GM18870 (cell line): ENCODE measurements at regions not wholly inside any gene's neighbourhood (a gene's known extent, or its start where the extent isn't known, plus 50 kb on each side); places are given as distances from the start of the nearest gene placed in this dataset.
A peak's percentile ranks its signal among the peaks of the same experiment; 100 is the strongest.

Source experiments
- ATAC-seq: cut with Tn5 transposase; IDR thresholded peaks from one replicate; pipeline ENCODE4 v1.9.1; 2021; ENCODE audit warnings: moderate library complexity; ENCODE audit not compliant: unreplicated experiment

GRCh38 chr9:119556129-119556875 lies 187.1 kb upstream of the BRINP1 start:
- peak; percentile 68 for ATAC-seq

GRCh38 chr9:119544492-119544891 lies 175.3 kb upstream of the BRINP1 start:
- no peak for ATAC-seq

GRCh38 chr9:119537138-119537537 lies 167.9 kb upstream of the BRINP1 start:
- ATAC-seq: no peak

DNA sequence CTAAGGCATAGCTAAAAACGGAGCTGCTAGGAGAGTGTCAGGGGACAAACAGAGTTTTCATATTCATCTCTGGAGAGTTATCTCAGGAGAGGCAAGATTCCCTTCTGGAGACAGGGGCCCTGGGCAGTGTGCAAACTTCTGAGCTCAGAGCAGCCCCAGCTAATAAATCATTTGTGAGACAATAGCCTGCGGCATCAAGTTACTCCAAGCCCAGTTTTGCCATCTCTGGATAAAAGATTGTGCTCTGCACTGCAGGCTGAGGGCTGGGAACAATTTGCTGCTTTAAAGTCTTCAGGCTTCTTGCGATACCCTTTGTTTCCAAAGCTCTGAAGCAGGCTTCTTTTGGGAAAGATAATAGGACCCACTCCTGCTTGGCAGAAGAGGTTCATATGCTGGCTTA lies 164.3 kb upstream of the BRINP1 start:
- no peak for ATAC-seq

DNA sequence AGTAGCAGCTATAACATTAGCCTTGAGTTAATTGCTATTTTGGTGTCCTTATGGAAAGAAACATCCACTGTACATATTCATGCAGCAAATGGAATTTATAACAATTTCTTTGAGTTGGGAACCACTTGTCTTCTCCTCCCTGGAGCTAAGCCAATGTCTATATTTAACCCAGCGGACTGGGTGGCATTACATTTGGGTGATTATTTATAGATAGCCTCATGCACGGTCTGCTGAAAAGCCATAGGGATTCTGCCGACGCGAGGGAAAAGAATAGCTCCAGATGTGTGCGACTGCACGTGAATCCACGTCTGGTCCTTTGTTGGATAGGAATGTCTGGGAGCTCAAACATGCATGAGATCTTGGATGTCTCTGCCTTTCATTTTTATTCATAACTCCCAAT lies 157.5 kb upstream of the BRINP1 start:
- no peak for ATAC-seq

DNA sequence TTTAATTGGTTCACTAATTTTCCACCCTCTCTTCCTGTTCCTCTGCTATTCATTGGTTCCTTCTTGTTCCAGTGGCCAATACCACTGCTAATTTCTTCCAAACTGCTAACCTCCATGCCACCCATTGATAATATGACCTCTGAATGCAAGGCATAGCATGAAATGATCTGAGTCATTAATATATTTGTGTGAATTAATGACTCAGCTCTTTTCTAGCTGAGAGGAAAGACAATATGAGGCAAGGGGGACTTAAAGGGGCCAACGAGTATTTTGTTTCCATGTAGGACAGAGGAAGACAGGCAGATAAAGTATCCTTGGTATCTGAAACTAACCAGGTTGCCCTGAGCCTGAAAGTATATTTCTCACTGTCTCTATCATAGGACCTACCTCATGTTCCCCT lies 154.3 kb upstream of the BRINP1 start:
- no peak for ATAC-seq

DNA sequence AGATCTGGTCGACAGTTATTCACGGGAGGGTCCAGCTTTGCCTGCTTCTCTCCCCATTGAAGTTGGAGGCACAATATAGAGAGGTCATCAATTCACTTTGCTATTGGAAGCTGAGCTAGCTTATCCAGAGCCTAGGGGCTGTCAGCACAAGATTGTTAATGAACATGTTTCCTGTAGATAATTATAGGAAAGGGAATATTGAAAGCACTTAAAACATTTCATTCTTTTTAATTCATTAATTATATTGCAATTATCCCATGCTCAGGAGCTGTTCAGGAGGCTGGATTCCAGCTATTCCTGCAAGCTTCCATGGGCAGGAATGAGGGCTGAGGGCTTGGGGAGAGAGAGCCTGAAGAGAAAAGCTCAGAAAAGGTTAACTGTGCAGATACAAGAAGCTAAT lies 153.1 kb upstream of the BRINP1 start:
- no peak for ATAC-seq

GRCh38 chr9:119509291-119509905 lies 140.2 kb upstream of the BRINP1 start:
- ATAC-seq: no peak

DNA sequence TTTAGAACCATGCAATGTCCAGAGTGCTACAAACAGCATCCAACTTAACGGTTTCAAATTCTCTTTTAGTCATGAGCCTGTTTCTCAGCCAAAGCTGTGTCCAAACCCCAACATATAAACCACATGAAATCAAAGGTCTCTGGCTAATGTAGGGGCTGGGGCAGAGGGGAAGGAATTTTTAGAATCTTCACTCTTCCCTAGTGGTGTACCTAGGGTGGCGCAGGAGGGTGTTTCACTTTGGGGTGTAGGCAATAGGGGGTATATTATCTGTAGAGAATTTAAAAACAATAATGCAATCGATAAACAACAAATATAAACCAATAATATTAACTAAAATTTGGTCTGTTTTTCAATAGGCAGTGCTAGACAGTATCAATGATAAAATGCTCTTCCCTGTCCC lies 132.1 kb upstream of the BRINP1 start:
- no peak for ATAC-seq

GRCh38 chr9:119500072-119500771 lies 131.0 kb upstream of the BRINP1 start:
- ATAC-seq: no peak

DNA sequence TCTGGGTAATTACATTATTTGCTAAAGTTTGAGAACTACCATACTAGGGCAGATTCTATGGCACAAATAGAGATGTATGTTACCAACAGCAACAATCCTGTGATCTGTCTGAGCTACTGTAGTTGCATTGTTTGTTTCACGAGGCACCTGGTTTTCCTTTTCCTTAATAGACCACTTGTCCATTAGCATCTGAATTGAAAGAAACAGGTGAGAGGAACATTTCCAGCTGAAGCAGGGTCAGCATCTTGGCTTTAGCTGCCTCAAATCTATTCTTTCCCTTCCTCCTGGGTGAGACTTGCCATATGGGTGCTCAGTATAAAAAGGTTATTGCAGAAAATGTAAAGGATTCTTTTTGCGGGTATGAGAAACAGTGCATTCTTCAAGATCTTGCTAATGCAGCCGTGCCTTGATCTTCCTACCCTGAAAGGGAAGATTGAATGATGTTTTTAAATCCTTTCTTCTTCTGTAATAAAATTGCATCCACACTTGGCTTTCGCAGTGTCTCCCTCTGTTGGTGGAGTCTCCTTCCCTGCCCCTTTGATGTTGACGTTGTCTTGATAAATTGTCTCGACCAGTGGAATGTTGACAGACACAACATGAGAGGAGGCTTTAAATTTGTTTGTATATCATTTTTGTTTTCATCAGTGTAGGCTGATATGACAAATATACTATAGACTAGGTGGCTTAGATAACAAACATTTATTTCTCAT lies 118.0 kb upstream of the BRINP1 start:
- no peak for ATAC-seq

DNA sequence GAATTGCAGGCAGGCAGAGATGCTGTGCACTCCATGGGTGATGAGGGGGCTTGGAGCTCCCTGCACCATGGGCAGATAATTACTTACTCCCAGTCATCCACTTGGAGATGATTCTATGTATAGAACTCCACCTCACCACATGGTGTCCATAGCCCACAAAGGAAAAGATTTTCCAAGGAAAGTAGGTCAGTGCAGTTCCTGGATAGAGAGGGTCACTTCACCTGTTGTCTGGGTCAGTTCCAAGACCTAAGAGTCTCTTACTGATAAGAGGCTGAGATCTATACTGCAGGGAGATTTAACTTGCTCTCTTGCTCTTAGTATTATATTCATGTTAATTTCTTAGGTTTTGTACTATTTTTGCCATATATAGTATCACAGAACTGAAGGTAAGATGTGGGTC lies 113.9 kb upstream of the BRINP1 start:
- ATAC-seq: no peak

DNA sequence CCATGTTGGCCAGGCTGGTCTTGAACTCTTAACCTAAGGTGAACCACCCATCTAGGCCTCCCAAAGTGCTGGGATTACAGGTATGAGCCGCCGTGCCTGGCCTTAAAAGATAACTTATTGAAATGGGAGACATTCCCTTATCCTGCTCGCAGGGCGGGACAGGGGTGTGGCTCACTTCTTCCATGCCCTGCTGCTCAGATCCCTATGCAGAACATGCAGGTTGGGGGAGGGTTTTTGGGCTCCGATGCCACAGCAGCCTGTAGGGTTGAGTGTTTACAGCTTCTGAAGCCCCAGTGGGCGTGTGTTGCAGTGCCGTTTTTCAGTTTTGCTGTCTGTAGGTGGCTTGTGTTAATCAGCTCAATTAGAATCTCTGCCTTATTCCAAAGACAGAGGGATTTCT lies 108.0 kb upstream of the BRINP1 start:
- no peak for ATAC-seq

DNA sequence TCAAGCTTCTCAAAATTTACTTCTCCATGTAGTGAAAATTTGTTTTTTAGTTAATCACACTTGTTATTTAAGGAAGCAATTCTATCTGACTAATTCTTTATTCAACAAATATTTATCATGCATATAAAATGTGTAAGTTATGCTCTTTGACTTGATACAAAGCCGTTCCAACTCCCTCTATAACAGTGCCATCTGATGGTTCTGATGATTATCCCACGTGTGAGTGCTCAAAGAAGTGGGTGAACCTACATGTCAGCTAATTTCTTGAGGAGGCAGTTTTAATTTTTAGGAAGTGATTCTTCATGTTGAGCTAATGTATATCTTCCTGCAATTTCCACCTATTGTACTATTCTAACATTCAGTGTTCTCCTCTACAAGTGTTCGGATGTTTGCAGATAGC lies 88.8 kb upstream of the BRINP1 start:
- no peak for ATAC-seq

GRCh38 chr9:119453980-119454379 lies 84.7 kb upstream of the BRINP1 start:
- no peak for ATAC-seq

GRCh38 chr9:119453490-119453911 lies 84.3 kb upstream of the BRINP1 start:
- no peak for ATAC-seq

DNA sequence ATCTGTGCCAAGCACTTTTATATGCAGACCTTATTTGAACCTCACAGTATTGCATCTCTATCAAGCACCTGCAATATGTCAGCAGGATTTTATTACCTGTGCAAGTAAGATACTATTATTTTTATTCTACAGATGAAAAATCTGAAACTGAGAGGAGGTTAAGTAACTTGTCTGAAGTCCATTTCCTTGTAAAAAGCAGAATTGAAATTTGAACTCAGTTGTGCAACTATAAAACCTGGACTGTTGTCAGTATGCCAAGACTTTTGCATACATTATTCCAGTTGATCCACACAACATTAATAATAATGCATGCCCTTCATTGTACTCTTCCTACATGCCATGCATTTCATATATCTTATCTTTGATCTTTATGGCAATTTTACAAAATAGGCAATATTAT lies 82.2 kb upstream of the BRINP1 start:
- ATAC-seq: no peak

GRCh38 chr9:119443179-119443578 lies 73.9 kb upstream of the BRINP1 start:
- no peak for ATAC-seq

- ATAC-seq: no peak
Observed at GRCh38 chr9:119441832-119442231, 72.6 kb upstream of the BRINP1 start.

DNA sequence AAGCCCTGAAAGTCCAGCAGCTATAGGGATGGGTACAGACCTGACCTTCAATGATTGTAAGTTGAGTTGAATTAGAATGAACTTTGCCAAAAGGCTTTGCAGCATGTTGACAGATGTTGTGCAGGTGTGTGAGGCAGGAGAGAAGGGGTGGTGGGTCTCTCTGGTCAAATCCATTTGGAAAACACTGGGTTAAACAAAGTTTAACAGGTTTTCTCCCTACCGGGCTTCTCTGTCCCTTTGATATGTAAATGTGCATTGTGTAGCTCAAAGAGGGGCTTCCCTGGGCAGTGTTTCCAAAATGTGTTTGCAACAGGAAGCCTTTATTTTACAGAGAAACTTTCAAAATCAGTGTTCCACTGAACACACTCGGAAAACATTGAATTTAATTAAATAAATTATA lies 72.1 kb upstream of the BRINP1 start:
- ATAC-seq: no peak

- ATAC-seq: no peak
Observed at GRCh38 chr9:119436261-119436660, 67.0 kb upstream of the BRINP1 start.

- ATAC-seq: no peak
Observed at GRCh38 chr9:119435076-119435475, 65.8 kb upstream of the BRINP1 start.
